OCI-LY7 (cell line): ENCODE measurements at regions not wholly inside any gene's neighbourhood (a gene's known extent, or its start where the extent isn't known, plus 50 kb on each side); places are given as distances from the start of the nearest gene placed in this dataset.

ENCODE experiments used
- BruUV-seq: library from RNA; stranded (reverse); fragments of 400-500 nt; replicated peaks from 2 replicates; lab custom pipeline; 2021; lab: Mats Ljungman, UMichigan
- CTCF ChIA-PET: fragments of 300-600 bp; sonication (Branson Sonifier 250); formaldehyde crosslinking; loops from one replicate; lab custom pipeline; 2022; ENCODE audit warnings: antibody characterized with exemption; ENCODE audit not compliant: unreplicated experiment; lab: Charles Lee
- POLR2A ChIA-PET: fragments of 300-600 bp; sonication (Branson Sonifier 250); formaldehyde crosslinking; loops from one replicate; lab custom pipeline; 2022; ENCODE audit warnings: antibody characterized with exemption; lab: Charles Lee
- DNase-seq: peaks from one replicate; pipeline ENCODE4 v3.0.0-alpha.2; 2015; ENCODE audit warnings: low spot score
- H2AFZ ChIP-seq: fragments of 200-600 bp; sonication (generic), shearing (Covaris generic); 2 replicates; pipeline ENCODE4 v1.6.1; 2014; ENCODE audit warnings: mild to moderate bottlenecking, antibody characterized with exemption, low read length, moderate library complexity
- H3K27ac ChIP-seq: fragments of 200-600 bp; sonication (generic); 2 replicates; pipeline ENCODE4 v1.5.1; 2014; ENCODE audit warnings: mixed run types, low read depth, mild to moderate bottlenecking, moderate library complexity, low read length, inconsistent platforms; ENCODE audit not compliant: poor library complexity, severe bottlenecking
- H3K36me3 ChIP-seq: fragments of 200-600 bp; sonication (generic); 2 replicates; pipeline ENCODE4 v1.6.1; 2014; ENCODE audit warnings: mild to moderate bottlenecking, antibody characterized with exemption, low read length, moderate library complexity, mixed read lengths; ENCODE audit not compliant: insufficient read depth
- H3K4me1 ChIP-seq: fragments of 200-600 bp; sonication (generic); 2 replicates; pipeline ENCODE4 v1.5.1; 2014; ENCODE audit warnings: mild to moderate bottlenecking, low read length; ENCODE audit not compliant: insufficient read depth, poor library complexity, severe bottlenecking
- H3K4me2 ChIP-seq: fragments of 200-600 bp; sonication (generic); 2 replicates; pipeline ENCODE4 v1.6.1; 2014; ENCODE audit warnings: mild to moderate bottlenecking, low read length
- H3K4me3 ChIP-seq: fragments of 200-600 bp; sonication (generic); 2 replicates; pipeline ENCODE4 v1.5.1; 2014; ENCODE audit warnings: mild to moderate bottlenecking, low read depth, low read length; ENCODE audit not compliant: poor library complexity, severe bottlenecking
- H3K79me2 ChIP-seq: fragments of 200-600 bp; sonication (generic); 2 replicates; pipeline ENCODE4 v1.6.1; 2016; ENCODE audit warnings: low read depth, mild to moderate bottlenecking, low read length, moderate library complexity, mixed read lengths; ENCODE audit not compliant: insufficient read depth
- H3K9me2 ChIP-seq: fragments of 200-600 bp; sonication (generic); 2 replicates; pipeline ENCODE4 v1.6.1; 2016; ENCODE audit warnings: mild to moderate bottlenecking, low read length, mixed read lengths; ENCODE audit not compliant: insufficient read depth
- H3K9me3 ChIP-seq: fragments of 200-600 bp; sonication (generic); 2 replicates; pipeline ENCODE4 v1.6.1; 2014; ENCODE audit warnings: mild to moderate bottlenecking, mixed run types, low read length, mixed read lengths
- H4K20me1 ChIP-seq: fragments of 200-600 bp; sonication (generic); 2 replicates; pipeline ENCODE4 v1.6.1; 2014; ENCODE audit warnings: mild to moderate bottlenecking, antibody characterized with exemption, low read length, moderate library complexity, mixed read lengths; ENCODE audit not compliant: insufficient read depth
- EZH2phosphoT487 ChIP-seq: fragments of 200-600 bp; sonication (generic); IDR thresholded peaks from 2 replicates; pipeline ENCODE4 v1.6.1; 2018; ENCODE audit warnings: low read depth, borderline replicate concordance, mild to moderate bottlenecking, mixed run types, antibody characterized with exemption, low read length, moderate library complexity, mixed read lengths
- intact Hi-C: fragments of 100-400 bp; cut with micrococcal nuclease; formaldehyde crosslinking; loops from one replicate; pipeline ENCODE4 v1.10.0; 2022; ENCODE audit not compliant: unreplicated experiment
- TF ChIP-seq, protein P1 (sequence below): fragments of 200-600 bp; sonication (generic); conservative IDR thresholded peaks from 2 replicates; pipeline ENCODE4 v1.5.1; 2014; ENCODE audit warnings: mild to moderate bottlenecking, antibody characterized with exemption, low read length, moderate library complexity, mixed read lengths

DNA sequence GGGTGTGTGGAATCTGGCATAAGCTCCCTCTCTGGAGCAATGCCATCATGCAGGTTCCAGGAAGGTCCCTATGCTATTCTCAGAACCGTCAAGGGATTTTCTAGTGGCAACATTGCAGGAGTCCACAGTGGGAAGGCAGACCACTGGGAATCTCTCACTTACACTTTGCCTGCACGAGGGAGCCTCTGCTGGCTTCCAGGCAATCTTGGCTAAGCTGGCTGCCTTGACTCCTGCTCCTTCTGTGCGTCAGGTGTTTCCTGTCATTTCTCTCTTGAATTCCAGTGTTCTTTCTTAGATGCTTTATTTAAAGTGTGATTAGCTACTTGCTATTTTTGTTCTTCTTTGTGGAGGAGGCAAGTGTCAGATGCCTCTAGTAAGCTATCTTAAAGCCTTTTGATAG lies 414.0 kb upstream of the ATP2B1 start:
- ChIA-PET CTCF (no interaction called here), POLR2A (no interaction called here)
- DNase-seq, result no peak
- no peak overlapping the region for H3K4me3 ChIP-seq
- no peaks in the 10 kb centered on the region for H4K20me1 ChIP-seq
- no peaks in the 10 kb centered on the region for H3K36me3 ChIP-seq
- no TSS peak for BruUV-seq
- intact Hi-C loops, result no loop called here
- peaks cover 11% of the 10 kb centered on the region; the same call in 1 of the 2 replicates for H3K9me3 ChIP-seq
- H3K4me2 ChIP-seq, result no peak overlapping the region
- TF ChIP-seq EZH2phosphoT487, result no peak
- TF ChIP-seq, protein P1, sequence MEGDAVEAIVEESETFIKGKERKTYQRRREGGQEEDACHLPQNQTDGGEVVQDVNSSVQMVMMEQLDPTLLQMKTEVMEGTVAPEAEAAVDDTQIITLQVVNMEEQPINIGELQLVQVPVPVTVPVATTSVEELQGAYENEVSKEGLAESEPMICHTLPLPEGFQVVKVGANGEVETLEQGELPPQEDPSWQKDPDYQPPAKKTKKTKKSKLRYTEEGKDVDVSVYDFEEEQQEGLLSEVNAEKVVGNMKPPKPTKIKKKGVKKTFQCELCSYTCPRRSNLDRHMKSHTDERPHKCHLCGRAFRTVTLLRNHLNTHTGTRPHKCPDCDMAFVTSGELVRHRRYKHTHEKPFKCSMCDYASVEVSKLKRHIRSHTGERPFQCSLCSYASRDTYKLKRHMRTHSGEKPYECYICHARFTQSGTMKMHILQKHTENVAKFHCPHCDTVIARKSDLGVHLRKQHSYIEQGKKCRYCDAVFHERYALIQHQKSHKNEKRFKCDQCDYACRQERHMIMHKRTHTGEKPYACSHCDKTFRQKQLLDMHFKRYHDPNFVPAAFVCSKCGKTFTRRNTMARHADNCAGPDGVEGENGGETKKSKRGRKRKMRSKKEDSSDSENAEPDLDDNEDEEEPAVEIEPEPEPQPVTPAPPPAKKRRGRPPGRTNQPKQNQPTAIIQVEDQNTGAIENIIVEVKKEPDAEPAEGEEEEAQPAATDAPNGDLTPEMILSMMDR, result no peak
- H3K9me2 ChIP-seq, result no peaks in the 10 kb centered on the region
- H3K27ac ChIP-seq, result no peak overlapping the region
- peaks cover 14% of the 10 kb centered on the region for H3K4me1 ChIP-seq
- H2AFZ ChIP-seq, result no peak overlapping the region
- no peaks in the 10 kb centered on the region for H3K79me2 ChIP-seq

DNA sequence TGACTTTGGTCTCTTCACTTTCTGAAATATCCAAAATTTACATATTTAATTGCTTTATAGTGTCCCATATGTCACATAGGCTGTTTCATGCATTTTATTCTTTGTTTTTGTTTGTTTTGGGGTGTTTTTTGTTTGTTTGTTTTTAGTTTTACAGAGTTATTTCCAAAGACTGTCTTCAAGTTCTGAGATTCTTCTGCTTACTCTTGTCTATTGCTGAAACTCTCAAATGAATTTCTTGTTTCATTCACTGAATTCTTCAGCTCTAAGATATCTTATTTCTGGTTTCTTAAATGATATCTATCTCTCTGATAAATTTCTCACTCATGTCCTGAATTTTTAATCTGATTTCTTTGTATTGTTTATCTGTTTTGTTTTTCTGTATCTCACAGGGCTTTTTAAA lies 412.0 kb upstream of the ATP2B1 start:
- intact Hi-C loops, result no loop called here
- Histone ChIP-seq H3K27ac (no peak overlapping the region), H4K20me1 (no peaks in the 10 kb centered on the region), H3K4me2 (no peak overlapping the region), H3K36me3 (no peaks in the 10 kb centered on the region), H3K79me2 (no peaks in the 10 kb centered on the region), H2AFZ (no peak overlapping the region), H3K9me3 (peaks cover 11% of the 10 kb centered on the region; the same call in 1 of the 2 replicates), H3K9me2 (no peaks in the 10 kb centered on the region), H3K4me3 (no peak overlapping the region), H3K4me1 (peaks cover 14% of the 10 kb centered on the region)
- CTCF ChIA-PET, result no interaction called here
- DNase-seq, result peak; percentile 31
- POLR2A ChIA-PET, result no interaction called here
- no TSS peak for BruUV-seq
- TF ChIP-seq, protein P1, result no peak
- TF ChIP-seq EZH2phosphoT487, result no peak

DNA sequence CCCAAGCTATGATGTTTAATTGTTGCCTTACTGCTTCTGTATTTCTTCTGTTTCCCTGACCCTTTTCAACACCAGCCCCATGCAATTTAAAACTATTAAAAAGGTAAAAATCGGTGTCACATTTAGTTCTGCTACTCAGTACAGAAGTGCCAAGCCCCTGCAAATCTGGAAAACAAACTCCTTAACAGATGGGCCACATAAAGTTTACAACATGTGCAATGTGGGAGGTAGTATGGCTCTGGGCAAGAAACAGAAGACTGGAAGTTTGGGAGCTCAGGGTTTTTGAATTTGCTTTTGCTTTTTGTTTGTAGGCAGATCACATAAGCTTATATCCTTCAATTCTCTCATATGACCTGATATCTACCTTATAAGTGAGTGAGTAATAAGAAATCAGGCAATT lies 404.0 kb upstream of the ATP2B1 start:
- H3K9me3 ChIP-seq, result no peaks in the 10 kb centered on the region
- H4K20me1 ChIP-seq, result no peaks in the 10 kb centered on the region
- H3K36me3 ChIP-seq, result no peaks in the 10 kb centered on the region
- no peak overlapping the region for H2AFZ ChIP-seq
- no peak overlapping the region for H3K27ac ChIP-seq
- intact Hi-C loops, result no loop called here
- BruUV-seq, result no TSS peak
- H3K9me2 ChIP-seq, result no peaks in the 10 kb centered on the region
- ChIA-PET POLR2A (interaction anchor here (0.6 to 2.8 kb wide), 4 partner anchors 10 to 452 kb away, joined by 3 to 8 read pairs (median 3); no protein-coding TSS in a partner anchor), CTCF (no interaction called here)
- no peak for DNase-seq
- H3K79me2 ChIP-seq, result no peaks in the 10 kb centered on the region
- no peak overlapping the region for H3K4me3 ChIP-seq
- TF ChIP-seq, protein P1, result no peak
- TF ChIP-seq EZH2phosphoT487, result no peak
- no peaks in the 10 kb centered on the region for H3K4me1 ChIP-seq
- no peak overlapping the region for H3K4me2 ChIP-seq
